ENCODE measurements at regions not wholly inside any gene's neighbourhood (a gene's known extent, or its start where the extent isn't known, plus 50 kb on each side); places are given as distances from the start of the nearest gene placed in this dataset.
A peak's percentile ranks its signal among the peaks of the same experiment; 100 is the strongest.

- TF ChIP-seq NCOA2 (CRISPR knock-in tag; IDR thresholded peaks at IDR 0.05) (peak; percentile 66), RAD21 (CRISPR knock-in tag; IDR thresholded peaks at IDR 0.05) (no peak), KDM2A (CRISPR knock-in tag; IDR thresholded peaks at IDR 0.05; ENCODE audit: borderline replicate concordance, low read depth) (no peak), ZNF639 (CRISPR knock-in tag; conservative IDR thresholded peaks at IDR 0.05) (no peak), SRY (CRISPR knock-in tag; IDR thresholded peaks at IDR 0.05) (no peak), DNMT1 (CRISPR knock-in tag; IDR thresholded peaks at IDR 0.05) (no peak), ZNF678 (CRISPR knock-in tag; IDR thresholded peaks at IDR 0.05) (no peak), MLX (CRISPR knock-in tag; IDR thresholded peaks at IDR 0.05) (no peak), HOMEZ (CRISPR knock-in tag; IDR thresholded peaks at IDR 0.05; ENCODE audit: low read depth) (0 out of 2 replicates have a peak, but pooled peaks have one; percentile 29), HIC2 (CRISPR knock-in tag; IDR thresholded peaks at IDR 0.05; ENCODE audit: low read depth) (no peak), ATF7 (IDR thresholded peaks at IDR 0.05) (no peak), ATF7 (CRISPR knock-in tag; IDR thresholded peaks at IDR 0.05) (no peak), ETV6 (CRISPR knock-in tag; conservative IDR thresholded peaks at IDR 0.05) (no peak), ATF7-NPFF (CRISPR knock-in tag; IDR thresholded peaks at IDR 0.05; ENCODE audit: low read depth) (no peak), ZBED4 (CRISPR knock-in tag; IDR thresholded peaks at IDR 0.05; ENCODE audit: borderline replicate concordance) (no peak), ZNF747 (CRISPR knock-in tag; IDR thresholded peaks at IDR 0.05; ENCODE audit: borderline replicate concordance) (no peak), ZNF275 (CRISPR knock-in tag; IDR thresholded peaks at IDR 0.05; ENCODE audit: borderline replicate concordance) (no peak), ONECUT2 (CRISPR knock-in tag; IDR thresholded peaks at IDR 0.05) (no peak), AGO2 (optimal IDR thresholded peaks at IDR 0.05; ENCODE audit: low read depth, low read length) (no peak), KDM4B (CRISPR knock-in tag; IDR thresholded peaks at IDR 0.05) (no peak)
Measured at GRCh38 chr10:64573623-64574325, 1052.6 kb downstream of the REEP3 start (continued).

All from HepG2 (cell line).